ENCODE measurements at regions not wholly inside any gene's neighbourhood (a gene's known extent, or its start where the extent isn't known, plus 50 kb on each side); places are given as distances from the start of the nearest gene placed in this dataset.

GRCh38 chr11:87934182-87934581, 241.1 kb downstream of the RAB38 start:
- Histone ChIP-seq H3K36me3 (ENCODE audit: control insufficient read depth in 2 of 2, insufficient read depth in 2 of 2, low read length in 2 of 2) (no peaks in the 10 kb centered on the region), H3K27me3 (ENCODE audit: control insufficient read depth in 2 of 2, insufficient read depth in 2 of 2, low read length in 2 of 2) (no peaks in the 10 kb centered on the region), H3K4me3 (ENCODE audit: low read length in 2 of 2) (no peak overlapping the region), H3K9ac (ENCODE audit: low read depth in 1 of 2, low read length in 2 of 2) (no peak overlapping the region), H3K27ac (ENCODE audit: low read depth in 2 of 2, low read length in 2 of 2) (no peak overlapping the region), H3K4me1 (ENCODE audit: control insufficient read depth in 2 of 2, insufficient read depth in 2 of 2, low read length in 2 of 2) (no peaks in the 10 kb centered on the region), H3K9me3 (ENCODE audit: control insufficient read depth in 2 of 2, low read length in 2 of 2) (no peaks in the 10 kb centered on the region)

- no peak overlapping the region for H3K27ac ChIP-seq (ENCODE audit: low read depth in 2 of 2, low read length in 2 of 2)
- no peak overlapping the region for H3K9ac ChIP-seq (ENCODE audit: low read depth in 1 of 2, low read length in 2 of 2)
- H3K36me3 ChIP-seq (ENCODE audit: control insufficient read depth in 2 of 2, insufficient read depth in 2 of 2, low read length in 2 of 2), result no peaks in the 10 kb centered on the region
- H3K27me3 ChIP-seq (ENCODE audit: control insufficient read depth in 2 of 2, insufficient read depth in 2 of 2, low read length in 2 of 2), result no peaks in the 10 kb centered on the region
- no peak overlapping the region for H3K4me3 ChIP-seq (ENCODE audit: low read length in 2 of 2)
- H3K9me3 ChIP-seq (ENCODE audit: control insufficient read depth in 2 of 2, low read length in 2 of 2), result no peaks in the 10 kb centered on the region
- no peaks in the 10 kb centered on the region for H3K4me1 ChIP-seq (ENCODE audit: control insufficient read depth in 2 of 2, insufficient read depth in 2 of 2, low read length in 2 of 2)
These were observed 248.8 kb downstream of the RAB38 start for GRCh38 chr11:87926250-87926970.

GRCh38 chr11:87924125-87924524, 251.1 kb downstream of the RAB38 start:
- no peaks in the 10 kb centered on the region for H3K9me3 ChIP-seq (ENCODE audit: control insufficient read depth in 2 of 2, low read length in 2 of 2)
- no peaks in the 10 kb centered on the region for H3K36me3 ChIP-seq (ENCODE audit: control insufficient read depth in 2 of 2, insufficient read depth in 2 of 2, low read length in 2 of 2)
- H3K9ac ChIP-seq (ENCODE audit: low read depth in 1 of 2, low read length in 2 of 2), result no peak overlapping the region
- H3K27ac ChIP-seq (ENCODE audit: low read depth in 2 of 2, low read length in 2 of 2), result no peak overlapping the region
- H3K4me3 ChIP-seq (ENCODE audit: low read length in 2 of 2), result no peak overlapping the region
- no peaks in the 10 kb centered on the region for H3K27me3 ChIP-seq (ENCODE audit: control insufficient read depth in 2 of 2, insufficient read depth in 2 of 2, low read length in 2 of 2)
- H3K4me1 ChIP-seq (ENCODE audit: control insufficient read depth in 2 of 2, insufficient read depth in 2 of 2, low read length in 2 of 2), result no peaks in the 10 kb centered on the region

- H3K9me3 ChIP-seq (ENCODE audit: control insufficient read depth in 2 of 2, low read length in 2 of 2), result no peaks in the 10 kb centered on the region
- no peak overlapping the region for H3K9ac ChIP-seq (ENCODE audit: low read depth in 1 of 2, low read length in 2 of 2)
- no peak overlapping the region for H3K27ac ChIP-seq (ENCODE audit: low read depth in 2 of 2, low read length in 2 of 2)
- H3K27me3 ChIP-seq (ENCODE audit: control insufficient read depth in 2 of 2, insufficient read depth in 2 of 2, low read length in 2 of 2), result no peaks in the 10 kb centered on the region
- H3K36me3 ChIP-seq (ENCODE audit: control insufficient read depth in 2 of 2, insufficient read depth in 2 of 2, low read length in 2 of 2), result no peaks in the 10 kb centered on the region
- H3K4me1 ChIP-seq (ENCODE audit: control insufficient read depth in 2 of 2, insufficient read depth in 2 of 2, low read length in 2 of 2), result no peaks in the 10 kb centered on the region
- H3K4me3 ChIP-seq (ENCODE audit: low read length in 2 of 2), result no peak overlapping the region
These were observed 258.1 kb downstream of the RAB38 start for GRCh38 chr11:87917111-87917510.

- Histone ChIP-seq H3K9ac (ENCODE audit: low read depth in 1 of 2, low read length in 2 of 2) (no peak overlapping the region), H3K27me3 (ENCODE audit: control insufficient read depth in 2 of 2, insufficient read depth in 2 of 2, low read length in 2 of 2) (no peaks in the 10 kb centered on the region), H3K9me3 (ENCODE audit: control insufficient read depth in 2 of 2, low read length in 2 of 2) (no peaks in the 10 kb centered on the region)
These were observed 266.1 kb downstream of the RAB38 start for GRCh38 chr11:87909178-87909577.

GRCh38 chr11:87908086-87908485, 267.2 kb downstream of the RAB38 start:
- Histone ChIP-seq H3K4me3 (ENCODE audit: low read length in 2 of 2) (no peak overlapping the region), H3K4me1 (ENCODE audit: control insufficient read depth in 2 of 2, insufficient read depth in 2 of 2, low read length in 2 of 2) (no peaks in the 10 kb centered on the region), H3K36me3 (ENCODE audit: control insufficient read depth in 2 of 2, insufficient read depth in 2 of 2, low read length in 2 of 2) (no peaks in the 10 kb centered on the region), H3K27me3 (ENCODE audit: control insufficient read depth in 2 of 2, insufficient read depth in 2 of 2, low read length in 2 of 2) (no peaks in the 10 kb centered on the region), H3K27ac (ENCODE audit: low read depth in 2 of 2, low read length in 2 of 2) (no peak overlapping the region), H3K9ac (ENCODE audit: low read depth in 1 of 2, low read length in 2 of 2) (no peak overlapping the region), H3K9me3 (ENCODE audit: control insufficient read depth in 2 of 2, low read length in 2 of 2) (no peaks in the 10 kb centered on the region)

More at GRCh38 chr11:87909178-87909577, 266.1 kb downstream of the RAB38 start:
- Histone ChIP-seq H3K4me3 (ENCODE audit: low read length in 2 of 2) (no peak overlapping the region), H3K4me1 (ENCODE audit: control insufficient read depth in 2 of 2, insufficient read depth in 2 of 2, low read length in 2 of 2) (no peaks in the 10 kb centered on the region), H3K36me3 (ENCODE audit: control insufficient read depth in 2 of 2, insufficient read depth in 2 of 2, low read length in 2 of 2) (no peaks in the 10 kb centered on the region), H3K27ac (ENCODE audit: low read depth in 2 of 2, low read length in 2 of 2) (no peak overlapping the region)

GRCh38 chr11:87903345-87903744, 271.9 kb downstream of the RAB38 start:
- H3K4me1 ChIP-seq (ENCODE audit: control insufficient read depth in 2 of 2, insufficient read depth in 2 of 2, low read length in 2 of 2), result no peaks in the 10 kb centered on the region

GRCh38 chr11:87901341-87901740, 273.9 kb downstream of the RAB38 start:
- H3K4me1 ChIP-seq (ENCODE audit: control insufficient read depth in 2 of 2, insufficient read depth in 2 of 2, low read length in 2 of 2), result no peaks in the 10 kb centered on the region
- H3K9me3 ChIP-seq (ENCODE audit: control insufficient read depth in 2 of 2, low read length in 2 of 2), result no peaks in the 10 kb centered on the region
- H3K9ac ChIP-seq (ENCODE audit: low read depth in 1 of 2, low read length in 2 of 2), result no peak overlapping the region
- H3K4me3 ChIP-seq (ENCODE audit: low read length in 2 of 2), result no peak overlapping the region
- no peaks in the 10 kb centered on the region for H3K27me3 ChIP-seq (ENCODE audit: control insufficient read depth in 2 of 2, insufficient read depth in 2 of 2, low read length in 2 of 2)
- no peak overlapping the region for H3K27ac ChIP-seq (ENCODE audit: low read depth in 2 of 2, low read length in 2 of 2)
- H3K36me3 ChIP-seq (ENCODE audit: control insufficient read depth in 2 of 2, insufficient read depth in 2 of 2, low read length in 2 of 2), result no peaks in the 10 kb centered on the region

More at GRCh38 chr11:87903345-87903744, 271.9 kb downstream of the RAB38 start:
- Histone ChIP-seq H3K9me3 (ENCODE audit: control insufficient read depth in 2 of 2, low read length in 2 of 2) (no peaks in the 10 kb centered on the region), H3K36me3 (ENCODE audit: control insufficient read depth in 2 of 2, insufficient read depth in 2 of 2, low read length in 2 of 2) (no peaks in the 10 kb centered on the region), H3K27ac (ENCODE audit: low read depth in 2 of 2, low read length in 2 of 2) (no peak overlapping the region), H3K27me3 (ENCODE audit: control insufficient read depth in 2 of 2, insufficient read depth in 2 of 2, low read length in 2 of 2) (no peaks in the 10 kb centered on the region), H3K4me3 (ENCODE audit: low read length in 2 of 2) (no peak overlapping the region), H3K9ac (ENCODE audit: low read depth in 1 of 2, low read length in 2 of 2) (no peak overlapping the region)

GRCh38 chr11:87897921-87898320, 277.3 kb downstream of the RAB38 start:
- no peaks in the 10 kb centered on the region for H3K36me3 ChIP-seq (ENCODE audit: control insufficient read depth in 2 of 2, insufficient read depth in 2 of 2, low read length in 2 of 2)
- no peaks in the 10 kb centered on the region for H3K9me3 ChIP-seq (ENCODE audit: control insufficient read depth in 2 of 2, low read length in 2 of 2)

GRCh38 chr11:87897071-87897470, 278.2 kb downstream of the RAB38 start:
- Histone ChIP-seq H3K9me3 (ENCODE audit: control insufficient read depth in 2 of 2, low read length in 2 of 2) (no peaks in the 10 kb centered on the region), H3K4me1 (ENCODE audit: control insufficient read depth in 2 of 2, insufficient read depth in 2 of 2, low read length in 2 of 2) (no peaks in the 10 kb centered on the region), H3K27ac (ENCODE audit: low read depth in 2 of 2, low read length in 2 of 2) (no peak overlapping the region), H3K36me3 (ENCODE audit: control insufficient read depth in 2 of 2, insufficient read depth in 2 of 2, low read length in 2 of 2) (no peaks in the 10 kb centered on the region), H3K4me3 (ENCODE audit: low read length in 2 of 2) (no peak overlapping the region), H3K9ac (ENCODE audit: low read depth in 1 of 2, low read length in 2 of 2) (no peak overlapping the region), H3K27me3 (ENCODE audit: control insufficient read depth in 2 of 2, insufficient read depth in 2 of 2, low read length in 2 of 2) (no peaks in the 10 kb centered on the region)

More at GRCh38 chr11:87897921-87898320, 277.3 kb downstream of the RAB38 start:
- H3K27me3 ChIP-seq (ENCODE audit: control insufficient read depth in 2 of 2, insufficient read depth in 2 of 2, low read length in 2 of 2), result no peaks in the 10 kb centered on the region
- no peak overlapping the region for H3K9ac ChIP-seq (ENCODE audit: low read depth in 1 of 2, low read length in 2 of 2)
- H3K4me3 ChIP-seq (ENCODE audit: low read length in 2 of 2), result no peak overlapping the region
- no peaks in the 10 kb centered on the region for H3K4me1 ChIP-seq (ENCODE audit: control insufficient read depth in 2 of 2, insufficient read depth in 2 of 2, low read length in 2 of 2)
- no peak overlapping the region for H3K27ac ChIP-seq (ENCODE audit: low read depth in 2 of 2, low read length in 2 of 2)

All from mucosa of rectum (tissue), 2 donors.